ENCODE measurements at regions not wholly inside any gene's neighbourhood (a gene's known extent, or its start where the extent isn't known, plus 50 kb on each side); places are given as distances from the start of the nearest gene placed in this dataset.
"Not testable (repeated sequence)": the region's sequence is repeated elsewhere in the genome, so short reads cannot be mapped to it uniquely, and the experiment has no call there.

GRCh38 chr21:9073010-9073409 lies 1448.4 kb upstream of the TPTE start:
- TF ChIP-seq CTCF (IDR thresholded peaks at IDR 0.05); POLR2A (IDR thresholded peaks at IDR 0.05; ENCODE audit: low read length); CEBPB (IDR thresholded peaks at IDR 0.05); CHD4 (IDR thresholded peaks at IDR 0.05; ENCODE audit: borderline replicate concordance); EP300 (IDR thresholded peaks at IDR 0.05); RAD21 (conservative IDR thresholded peaks at IDR 0.05 in 1 of 2, IDR thresholded peaks at IDR 0.05 in 1 of 2); HES2 (IDR thresholded peaks at IDR 0.05): not testable (repeated sequence)
- TF ChIP-seq, protein P1, sequence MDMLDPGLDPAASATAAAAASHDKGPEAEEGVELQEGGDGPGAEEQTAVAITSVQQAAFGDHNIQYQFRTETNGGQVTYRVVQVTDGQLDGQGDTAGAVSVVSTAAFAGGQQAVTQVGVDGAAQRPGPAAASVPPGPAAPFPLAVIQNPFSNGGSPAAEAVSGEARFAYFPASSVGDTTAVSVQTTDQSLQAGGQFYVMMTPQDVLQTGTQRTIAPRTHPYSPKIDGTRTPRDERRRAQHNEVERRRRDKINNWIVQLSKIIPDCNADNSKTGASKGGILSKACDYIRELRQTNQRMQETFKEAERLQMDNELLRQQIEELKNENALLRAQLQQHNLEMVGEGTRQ (IDR thresholded peaks at IDR 0.05) = not testable (repeated sequence)

Measured in A549 (cell line).